Upper lobe of left lung (tissue), 4 donors: ENCODE measurements at regions not wholly inside any gene's neighbourhood (a gene's known extent, or its start where the extent isn't known, plus 50 kb on each side); places are given as distances from the start of the nearest gene placed in this dataset.

Source experiments
- EP300 ChIP-seq, 4 donors: sonication (generic); formaldehyde crosslinking; IDR thresholded peaks; one replicate each; pipeline ENCODE4 v1.5.1; 2017; ENCODE audit warnings: antibody characterized with exemption in 4 of 4, control low read depth in 2 of 4
- POLR2A ChIP-seq, 4 donors: fragments of 450-650 bp; IDR thresholded peaks; one replicate each; pipeline ENCODE4 v1.5.1; 2016 to 2017; ENCODE audit warnings: antibody characterized with exemption in 4 of 4, mild to moderate bottlenecking in 2 of 4
- POLR2AphosphoS5 ChIP-seq, 2 donors: sonication (generic); formaldehyde crosslinking; IDR thresholded peaks; one replicate each; pipeline ENCODE4 v1.5.1; 2017; ENCODE audit warnings: antibody characterized with exemption in 2 of 2
- TF ChIP-seq, protein P1 (sequence below), 6 experiments: fragments of 450-650 bp in 4 of 6; fragments of 200-600 bp in 2 of 6; sonication (generic) in 2 of 6; IDR thresholded peaks; one replicate each; pipeline ENCODE4 v1.5.1; 2016 to 2019; ENCODE audit warnings: antibody characterized with exemption in 6 of 6

DNA sequence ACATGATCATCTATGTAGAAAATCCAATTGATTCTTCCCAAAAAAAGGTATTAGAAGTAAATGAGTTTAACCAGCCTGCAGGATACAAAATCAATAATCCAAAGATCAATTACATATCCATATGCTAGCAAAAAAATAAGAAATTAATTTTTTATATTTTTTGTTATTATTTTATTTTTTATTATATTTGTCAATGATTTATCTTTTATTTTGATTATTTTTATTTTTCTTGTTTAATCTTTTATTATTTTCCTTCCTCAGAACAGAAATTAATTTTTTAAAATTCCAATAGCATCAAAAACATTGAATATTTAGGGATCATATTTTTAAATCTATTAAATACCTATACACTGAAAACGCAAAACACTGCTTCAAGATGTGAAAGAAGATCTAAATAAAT lies 331.2 kb downstream of the PLPP3 start:
- TF ChIP-seq, protein P1, sequence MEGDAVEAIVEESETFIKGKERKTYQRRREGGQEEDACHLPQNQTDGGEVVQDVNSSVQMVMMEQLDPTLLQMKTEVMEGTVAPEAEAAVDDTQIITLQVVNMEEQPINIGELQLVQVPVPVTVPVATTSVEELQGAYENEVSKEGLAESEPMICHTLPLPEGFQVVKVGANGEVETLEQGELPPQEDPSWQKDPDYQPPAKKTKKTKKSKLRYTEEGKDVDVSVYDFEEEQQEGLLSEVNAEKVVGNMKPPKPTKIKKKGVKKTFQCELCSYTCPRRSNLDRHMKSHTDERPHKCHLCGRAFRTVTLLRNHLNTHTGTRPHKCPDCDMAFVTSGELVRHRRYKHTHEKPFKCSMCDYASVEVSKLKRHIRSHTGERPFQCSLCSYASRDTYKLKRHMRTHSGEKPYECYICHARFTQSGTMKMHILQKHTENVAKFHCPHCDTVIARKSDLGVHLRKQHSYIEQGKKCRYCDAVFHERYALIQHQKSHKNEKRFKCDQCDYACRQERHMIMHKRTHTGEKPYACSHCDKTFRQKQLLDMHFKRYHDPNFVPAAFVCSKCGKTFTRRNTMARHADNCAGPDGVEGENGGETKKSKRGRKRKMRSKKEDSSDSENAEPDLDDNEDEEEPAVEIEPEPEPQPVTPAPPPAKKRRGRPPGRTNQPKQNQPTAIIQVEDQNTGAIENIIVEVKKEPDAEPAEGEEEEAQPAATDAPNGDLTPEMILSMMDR (IDR thresholded peaks at IDR 0.05): no peak
- TF ChIP-seq POLR2A (IDR thresholded peaks at IDR 0.05) (no peak), EP300 (IDR thresholded peaks at IDR 0.05) (no peak), POLR2AphosphoS5 (IDR thresholded peaks at IDR 0.05) (no peak)
